PC-9 (cell line): ENCODE measurements at regions not wholly inside any gene's neighbourhood (a gene's known extent, or its start where the extent isn't known, plus 50 kb on each side); places are given as distances from the start of the nearest gene placed in this dataset.
"Not testable (repeated sequence)": the region's sequence is repeated elsewhere in the genome, so short reads cannot be mapped to it uniquely, and the experiment has no call there.

Experiments
- BruUV-seq: library from RNA; stranded (reverse); fragments of 400-500 nt; replicated peaks from 2 replicates; lab custom pipeline; 2021; lab: Mats Ljungman, UMichigan
- CTCF ChIA-PET: fragments of 300-600 bp; sonication (Branson Sonifier 250); formaldehyde crosslinking; loops from one replicate; lab custom pipeline; 2022; ENCODE audit warnings: antibody characterized with exemption; lab: Charles Lee
- POLR2A ChIA-PET: fragments of 300-600 bp; sonication (Branson Sonifier 250); formaldehyde crosslinking; loops from one replicate; lab custom pipeline; 2022; ENCODE audit warnings: antibody characterized with exemption; ENCODE audit not compliant: unreplicated experiment; lab: Charles Lee
- DNase-seq, 2 experiments: peaks; one replicate each; pipeline versions ENCODE4 v3.0.0 to v3.0.0-alpha.2; 2015 to 2022; ENCODE audit warnings: mixed read lengths in 1 of 2
- H2AFZ ChIP-seq: fragments of 200-600 bp; sonication (generic); 2 replicates; pipeline ENCODE4 v1.8.1; 2017; ENCODE audit warnings: antibody characterized with exemption
- H3F3A ChIP-seq: fragments of 200-600 bp; sonication (generic); 2 replicates; pipeline ENCODE4 v1.8.1; 2017; ENCODE audit warnings: antibody characterized with exemption, mild to moderate bottlenecking, low read depth; ENCODE audit not compliant: insufficient read depth
- H3K27ac ChIP-seq: fragments of 200-600 bp; sonication (generic); 2 replicates; pipeline ENCODE4 v1.6.1; 2016; ENCODE audit warnings: mixed run types
- H3K27me3 ChIP-seq: fragments of 200-600 bp; sonication (generic); 2 replicates; pipeline ENCODE4 v1.6.1; 2016; ENCODE audit warnings: low read depth, mixed run types; ENCODE audit not compliant: insufficient read depth
- H3K36me3 ChIP-seq: fragments of 200-600 bp; sonication (generic); 2 replicates; pipeline ENCODE4 v1.6.1; 2016; ENCODE audit warnings: low read depth, mixed run types
- H3K4me1 ChIP-seq: fragments of 200-600 bp; sonication (generic); replicated peaks from 2 replicates; pipeline ENCODE4 v1.6.1; 2016; ENCODE audit warnings: mixed run types; ENCODE audit not compliant: insufficient read depth
- H3K4me2 ChIP-seq: fragments of 200-600 bp; sonication (generic); 2 replicates; pipeline ENCODE4 v1.6.1; 2017; ENCODE audit warnings: mixed run types
- H3K4me3 ChIP-seq: fragments of 200-600 bp; sonication (generic); 2 replicates; pipeline ENCODE4 v1.6.1; 2016; ENCODE audit warnings: mixed run types
- H3K79me2 ChIP-seq: fragments of 200-600 bp; sonication (generic); 2 replicates; pipeline ENCODE4 v1.6.1; 2017; ENCODE audit warnings: low read depth, mixed run types
- H3K9me2 ChIP-seq: fragments of 200-600 bp; sonication (generic); 2 replicates; pipeline ENCODE4 v1.8.1; 2017; ENCODE audit warnings: mild to moderate bottlenecking; ENCODE audit not compliant: insufficient read depth
- H3K9me3 ChIP-seq: fragments of 200-600 bp; sonication (generic); 2 replicates; pipeline ENCODE4 v1.8.1; 2016; ENCODE audit warnings: low read depth; ENCODE audit not compliant: insufficient read depth
- H4K20me1 ChIP-seq: fragments of 200-600 bp; sonication (generic); 2 replicates; pipeline ENCODE4 v1.8.1; 2017; ENCODE audit not compliant: insufficient read depth
- EZH2 ChIP-seq: fragments of 200-600 bp; sonication (generic); IDR thresholded peaks from 2 replicates; pipeline ENCODE4 v1.8.0; 2017; ENCODE audit warnings: antibody characterized with exemption, low read depth
- intact Hi-C: fragments of 100-400 bp; cut with micrococcal nuclease; formaldehyde crosslinking; loops from one replicate; pipeline ENCODE4 v1.10.0; 2022; ENCODE audit not compliant: unreplicated experiment
- TF ChIP-seq, protein P1 (sequence below): fragments of 200-600 bp; sonication (generic); conservative IDR thresholded peaks from 2 replicates; pipeline ENCODE4 v1.6.1; 2017; ENCODE audit warnings: mixed run types, antibody characterized with exemption, mild to moderate bottlenecking, moderate library complexity

DNA sequence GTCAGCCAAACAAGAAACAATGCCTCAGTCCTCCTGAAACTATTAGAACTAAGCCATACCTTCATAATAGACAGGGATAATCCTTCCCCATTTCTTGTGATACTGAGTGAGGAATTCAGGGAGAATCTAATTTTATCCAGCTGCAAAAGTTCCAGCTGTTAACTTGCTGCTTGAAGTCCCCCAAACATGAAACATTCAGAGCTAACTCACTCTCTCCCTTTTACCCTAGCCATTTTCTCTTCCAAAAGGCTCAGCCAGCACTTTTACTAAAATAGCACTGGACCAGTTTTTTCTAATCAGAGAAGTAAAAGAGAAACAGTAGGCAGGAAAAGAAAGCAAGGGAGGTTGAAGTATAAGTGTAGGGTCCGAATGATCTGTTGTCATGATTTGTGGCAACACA lies 268.1 kb downstream of the TAFA4 start:
- peaks cover 7% of the 10 kb centered on the region; the same call in 1 of the 2 replicates for H3K27me3 ChIP-seq
- no peaks in the 10 kb centered on the region for H3K9me2 ChIP-seq
- ChIA-PET CTCF (no interaction called here), POLR2A (no interaction called here)
- no peak overlapping the region for H3K27ac ChIP-seq
- H3K4me2 ChIP-seq: no peak overlapping the region
- no peak overlapping the region for H3K4me3 ChIP-seq
- H3F3A ChIP-seq: no peaks in the 10 kb centered on the region
- H3K36me3 ChIP-seq: no peaks in the 10 kb centered on the region
- TF ChIP-seq EZH2: no peak
- TF ChIP-seq, protein P1, sequence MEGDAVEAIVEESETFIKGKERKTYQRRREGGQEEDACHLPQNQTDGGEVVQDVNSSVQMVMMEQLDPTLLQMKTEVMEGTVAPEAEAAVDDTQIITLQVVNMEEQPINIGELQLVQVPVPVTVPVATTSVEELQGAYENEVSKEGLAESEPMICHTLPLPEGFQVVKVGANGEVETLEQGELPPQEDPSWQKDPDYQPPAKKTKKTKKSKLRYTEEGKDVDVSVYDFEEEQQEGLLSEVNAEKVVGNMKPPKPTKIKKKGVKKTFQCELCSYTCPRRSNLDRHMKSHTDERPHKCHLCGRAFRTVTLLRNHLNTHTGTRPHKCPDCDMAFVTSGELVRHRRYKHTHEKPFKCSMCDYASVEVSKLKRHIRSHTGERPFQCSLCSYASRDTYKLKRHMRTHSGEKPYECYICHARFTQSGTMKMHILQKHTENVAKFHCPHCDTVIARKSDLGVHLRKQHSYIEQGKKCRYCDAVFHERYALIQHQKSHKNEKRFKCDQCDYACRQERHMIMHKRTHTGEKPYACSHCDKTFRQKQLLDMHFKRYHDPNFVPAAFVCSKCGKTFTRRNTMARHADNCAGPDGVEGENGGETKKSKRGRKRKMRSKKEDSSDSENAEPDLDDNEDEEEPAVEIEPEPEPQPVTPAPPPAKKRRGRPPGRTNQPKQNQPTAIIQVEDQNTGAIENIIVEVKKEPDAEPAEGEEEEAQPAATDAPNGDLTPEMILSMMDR: no peak
- no peaks in the 10 kb centered on the region for H4K20me1 ChIP-seq
- no peak overlapping the region for H2AFZ ChIP-seq
- BruUV-seq: no TSS peak
- no peaks in the 10 kb centered on the region for H3K9me3 ChIP-seq
- intact Hi-C loops: no loop called here
- no peaks in the 10 kb centered on the region for H3K79me2 ChIP-seq
- no peaks in the 10 kb centered on the region for H3K4me1 ChIP-seq
- no peak for DNase-seq

DNA sequence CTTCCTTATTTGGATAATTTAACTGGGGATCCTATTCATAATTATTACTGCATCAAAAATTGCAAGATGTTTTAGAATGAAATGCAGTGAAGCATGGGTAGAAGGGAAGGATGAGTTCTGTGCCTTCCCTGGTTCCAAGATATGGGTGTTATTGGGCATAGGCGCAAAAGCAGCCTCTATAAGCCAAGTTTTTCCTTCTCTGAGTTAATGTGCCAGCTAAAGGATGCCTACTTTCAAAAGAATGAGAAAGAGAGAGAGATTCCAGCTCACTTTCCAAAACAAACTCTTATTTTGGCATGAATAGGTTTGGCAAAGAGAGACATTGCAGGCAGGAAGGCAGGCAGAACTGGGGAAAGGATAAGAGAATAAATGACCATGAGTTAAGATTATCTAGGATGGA lies 270.2 kb downstream of the TAFA4 start:
- ChIA-PET POLR2A (no interaction called here), CTCF (no interaction called here)
- DNase-seq: no peak
- BruUV-seq: no TSS peak
- Histone ChIP-seq H4K20me1 (no peaks in the 10 kb centered on the region), H3K4me3 (no peak overlapping the region), H3K9me3 (no peaks in the 10 kb centered on the region), H2AFZ (no peak overlapping the region), H3K4me1 (no peaks in the 10 kb centered on the region), H3K27ac (no peak overlapping the region), H3K4me2 (no peak overlapping the region), H3F3A (no peaks in the 10 kb centered on the region), H3K36me3 (no peaks in the 10 kb centered on the region), H3K9me2 (no peaks in the 10 kb centered on the region), H3K27me3 (no peaks in the 10 kb centered on the region), H3K79me2 (no peaks in the 10 kb centered on the region)
- TF ChIP-seq EZH2: no peak
- TF ChIP-seq, protein P1: no peak
- intact Hi-C loops: no loop called here

DNA sequence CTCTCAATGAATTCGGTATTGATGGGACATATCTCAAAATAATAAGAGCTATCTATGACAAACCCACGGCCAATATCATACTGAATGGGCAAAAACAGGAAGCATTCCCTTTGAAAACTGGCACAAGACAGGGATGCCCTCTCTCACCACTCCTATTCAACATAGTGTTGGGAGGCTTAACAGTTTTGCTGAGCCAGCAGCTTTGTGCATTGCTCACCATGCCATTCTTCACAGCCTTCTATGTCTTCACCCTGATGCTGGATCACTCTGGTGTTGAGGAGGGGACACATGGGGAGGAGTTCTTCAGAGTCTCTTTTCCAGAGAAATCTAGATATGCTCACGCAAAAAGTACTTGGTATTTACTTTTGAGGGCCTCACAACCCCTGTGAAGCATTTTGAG lies 281.7 kb downstream of the TAFA4 start:
- CTCF ChIA-PET, H3K4me2 ChIP-seq, H4K20me1 ChIP-seq, H3K4me3 ChIP-seq, POLR2A ChIA-PET, H3K27ac ChIP-seq, H3K36me3 ChIP-seq, H3F3A ChIP-seq, H3K27me3 ChIP-seq, H3K79me2 ChIP-seq, BruUV-seq, H3K4me1 ChIP-seq, DNase-seq, H2AFZ ChIP-seq, intact Hi-C loops, H3K9me3 ChIP-seq, H3K9me2 ChIP-seq: not testable (repeated sequence)

DNA sequence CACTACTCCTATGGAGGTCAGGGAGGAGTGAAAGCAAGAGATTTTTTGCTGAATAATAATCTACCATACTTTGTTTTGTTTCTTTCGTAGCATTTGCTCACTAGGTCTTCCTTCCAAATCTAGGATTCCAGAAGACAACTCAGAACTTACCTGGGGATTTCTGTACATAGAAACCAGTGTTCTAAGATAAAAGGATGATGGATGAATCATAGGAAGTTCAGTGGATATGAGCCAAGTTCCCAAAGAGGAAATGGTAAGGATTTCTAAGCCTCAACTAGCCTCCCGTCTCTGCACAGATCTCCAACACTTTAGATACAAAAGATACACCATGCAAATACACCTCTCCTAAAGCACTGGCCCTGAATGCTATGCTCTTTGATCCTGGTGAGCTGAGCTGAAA lies 283.9 kb downstream of the TAFA4 start:
- no peaks in the 10 kb centered on the region for H3K36me3 ChIP-seq
- DNase-seq: no peak
- no peaks in the 10 kb centered on the region for H3K27me3 ChIP-seq
- H4K20me1 ChIP-seq: no peaks in the 10 kb centered on the region
- no peak overlapping the region for H3K4me2 ChIP-seq
- no peak overlapping the region for H2AFZ ChIP-seq
- intact Hi-C loops: no loop called here
- no peaks in the 10 kb centered on the region for H3K79me2 ChIP-seq
- ChIA-PET CTCF (no interaction called here), POLR2A (no interaction called here)
- no peaks in the 10 kb centered on the region for H3F3A ChIP-seq
- no peak overlapping the region for H3K4me3 ChIP-seq
- H3K27ac ChIP-seq: no peak overlapping the region
- BruUV-seq: no TSS peak
- no peaks in the 10 kb centered on the region for H3K9me2 ChIP-seq
- TF ChIP-seq, protein P1: no peak
- no peak for TF ChIP-seq EZH2
- H3K9me3 ChIP-seq: no peaks in the 10 kb centered on the region
- no peaks in the 10 kb centered on the region for H3K4me1 ChIP-seq
